ENCODE measurements at regions not wholly inside any gene's neighbourhood (a gene's known extent, or its start where the extent isn't known, plus 50 kb on each side); places are given as distances from the start of the nearest gene placed in this dataset.

DNA sequence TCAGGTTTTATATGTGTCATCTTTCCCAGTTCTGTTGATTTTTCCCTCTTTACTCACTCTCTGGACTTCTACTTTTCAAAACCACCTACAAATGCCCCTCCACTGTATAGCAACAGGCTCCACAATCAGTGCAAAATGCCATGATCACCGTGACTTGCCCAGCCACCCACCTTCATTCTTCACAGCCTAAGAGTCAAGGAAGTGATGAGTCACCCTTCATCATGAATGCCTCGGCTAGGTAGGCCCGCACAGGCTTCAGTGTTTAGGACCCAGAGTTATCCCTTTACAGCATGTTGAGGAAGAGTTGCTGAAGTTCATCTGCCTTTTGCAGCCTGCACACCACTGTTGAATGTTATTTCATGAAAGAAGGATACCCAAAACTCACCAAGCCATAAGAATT, 158.6 kb downstream of the PMP22 start:
- TF ChIP-seq, protein P1, sequence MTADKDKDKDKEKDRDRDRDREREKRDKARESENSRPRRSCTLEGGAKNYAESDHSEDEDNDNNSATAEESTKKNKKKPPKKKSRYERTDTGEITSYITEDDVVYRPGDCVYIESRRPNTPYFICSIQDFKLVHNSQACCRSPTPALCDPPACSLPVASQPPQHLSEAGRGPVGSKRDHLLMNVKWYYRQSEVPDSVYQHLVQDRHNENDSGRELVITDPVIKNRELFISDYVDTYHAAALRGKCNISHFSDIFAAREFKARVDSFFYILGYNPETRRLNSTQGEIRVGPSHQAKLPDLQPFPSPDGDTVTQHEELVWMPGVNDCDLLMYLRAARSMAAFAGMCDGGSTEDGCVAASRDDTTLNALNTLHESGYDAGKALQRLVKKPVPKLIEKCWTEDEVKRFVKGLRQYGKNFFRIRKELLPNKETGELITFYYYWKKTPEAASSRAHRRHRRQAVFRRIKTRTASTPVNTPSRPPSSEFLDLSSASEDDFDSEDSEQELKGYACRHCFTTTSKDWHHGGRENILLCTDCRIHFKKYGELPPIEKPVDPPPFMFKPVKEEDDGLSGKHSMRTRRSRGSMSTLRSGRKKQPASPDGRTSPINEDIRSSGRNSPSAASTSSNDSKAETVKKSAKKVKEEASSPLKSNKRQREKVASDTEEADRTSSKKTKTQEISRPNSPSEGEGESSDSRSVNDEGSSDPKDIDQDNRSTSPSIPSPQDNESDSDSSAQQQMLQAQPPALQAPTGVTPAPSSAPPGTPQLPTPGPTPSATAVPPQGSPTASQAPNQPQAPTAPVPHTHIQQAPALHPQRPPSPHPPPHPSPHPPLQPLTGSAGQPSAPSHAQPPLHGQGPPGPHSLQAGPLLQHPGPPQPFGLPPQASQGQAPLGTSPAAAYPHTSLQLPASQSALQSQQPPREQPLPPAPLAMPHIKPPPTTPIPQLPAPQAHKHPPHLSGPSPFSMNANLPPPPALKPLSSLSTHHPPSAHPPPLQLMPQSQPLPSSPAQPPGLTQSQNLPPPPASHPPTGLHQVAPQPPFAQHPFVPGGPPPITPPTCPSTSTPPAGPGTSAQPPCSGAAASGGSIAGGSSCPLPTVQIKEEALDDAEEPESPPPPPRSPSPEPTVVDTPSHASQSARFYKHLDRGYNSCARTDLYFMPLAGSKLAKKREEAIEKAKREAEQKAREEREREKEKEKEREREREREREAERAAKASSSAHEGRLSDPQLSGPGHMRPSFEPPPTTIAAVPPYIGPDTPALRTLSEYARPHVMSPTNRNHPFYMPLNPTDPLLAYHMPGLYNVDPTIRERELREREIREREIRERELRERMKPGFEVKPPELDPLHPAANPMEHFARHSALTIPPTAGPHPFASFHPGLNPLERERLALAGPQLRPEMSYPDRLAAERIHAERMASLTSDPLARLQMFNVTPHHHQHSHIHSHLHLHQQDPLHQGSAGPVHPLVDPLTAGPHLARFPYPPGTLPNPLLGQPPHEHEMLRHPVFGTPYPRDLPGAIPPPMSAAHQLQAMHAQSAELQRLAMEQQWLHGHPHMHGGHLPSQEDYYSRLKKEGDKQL (CRISPR knock-in tag; IDR thresholded peaks at IDR 0.05; ENCODE audit: borderline replicate concordance): no peak
- TF ChIP-seq POLR2AphosphoS5 (IDR thresholded peaks at IDR 0.05; ENCODE audit: control insufficient read depth, insufficient read depth, low read depth, low read length): no peak
